ENCODE measurements at regions not wholly inside any gene's neighbourhood (a gene's known extent, or its start where the extent isn't known, plus 50 kb on each side); places are given as distances from the start of the nearest gene placed in this dataset.

- H3K9me3 ChIP-seq (ENCODE audit: control insufficient read depth, insufficient read depth, low read length) = no peaks in the 10 kb centered on the region
- no peaks in the 10 kb centered on the region for H3K79me2 ChIP-seq (ENCODE audit: control insufficient read depth, low read length)
- no peaks in the 10 kb centered on the region for H3K4me1 ChIP-seq (ENCODE audit: control insufficient read depth, low read length)
- no peaks in the 10 kb centered on the region for H4K20me1 ChIP-seq (ENCODE audit: control insufficient read depth, insufficient read depth, low read depth, low read length)
- no peaks in the 10 kb centered on the region for H3F3A ChIP-seq (ENCODE audit: control insufficient read depth, insufficient read depth)
- no peak overlapping the region for H3K4me3 ChIP-seq (ENCODE audit: low read length)
- H3K27me3 ChIP-seq (ENCODE audit: control insufficient read depth, low read length) = no peaks in the 10 kb centered on the region
- no peak overlapping the region for H3K4me2 ChIP-seq (ENCODE audit: low read length)
- H3K9me2 ChIP-seq (replicated peaks; ENCODE audit: control insufficient read depth, low read length) = no peaks in the 10 kb centered on the region
- H3K27ac ChIP-seq (ENCODE audit: low read depth, low read length) = no peak overlapping the region
- no peaks in the 10 kb centered on the region for H3K36me3 ChIP-seq (ENCODE audit: control insufficient read depth, low read length)
- TF ChIP-seq EZH2phosphoT487 (IDR thresholded peaks at IDR 0.05; ENCODE audit: borderline replicate concordance, low read length) = no peak
- TF ChIP-seq CTCF (IDR thresholded peaks at IDR 0.05; ENCODE audit: low read depth, low read length, poor library complexity, severe bottlenecking) = no peak
Measured at GRCh38 chr4:173717581-173717980, 187.6 kb upstream of the HAND2 start.

- no peaks in the 10 kb centered on the region for H3K36me3 ChIP-seq (ENCODE audit: control insufficient read depth, low read length)
- H3K9me2 ChIP-seq (replicated peaks; ENCODE audit: control insufficient read depth, low read length) = no peaks in the 10 kb centered on the region
- no peaks in the 10 kb centered on the region for H3K79me2 ChIP-seq (ENCODE audit: control insufficient read depth, low read length)
- TF ChIP-seq CTCF (IDR thresholded peaks at IDR 0.05; ENCODE audit: low read depth, low read length, poor library complexity, severe bottlenecking) (no peak), EZH2phosphoT487 (IDR thresholded peaks at IDR 0.05; ENCODE audit: borderline replicate concordance, low read length) (no peak)
- no peaks in the 10 kb centered on the region for H3K27me3 ChIP-seq (ENCODE audit: control insufficient read depth, low read length)
- H3K9me3 ChIP-seq (ENCODE audit: control insufficient read depth, insufficient read depth, low read length) = no peaks in the 10 kb centered on the region
- H3K4me3 ChIP-seq (ENCODE audit: low read length) = no peak overlapping the region
- H3F3A ChIP-seq (ENCODE audit: control insufficient read depth, insufficient read depth) = no peaks in the 10 kb centered on the region
- no peaks in the 10 kb centered on the region for H4K20me1 ChIP-seq (ENCODE audit: control insufficient read depth, insufficient read depth, low read depth, low read length)
- no peak overlapping the region for H3K27ac ChIP-seq (ENCODE audit: low read depth, low read length)
- H3K4me1 ChIP-seq (ENCODE audit: control insufficient read depth, low read length) = no peaks in the 10 kb centered on the region
- H3K4me2 ChIP-seq (ENCODE audit: low read length) = no peak overlapping the region
Measured at GRCh38 chr4:173714456-173714855, 184.4 kb upstream of the HAND2 start.

- Histone ChIP-seq H3K4me1 (ENCODE audit: control insufficient read depth, low read length) (no peaks in the 10 kb centered on the region), H4K20me1 (ENCODE audit: control insufficient read depth, insufficient read depth, low read depth, low read length) (no peaks in the 10 kb centered on the region), H3K79me2 (ENCODE audit: control insufficient read depth, low read length) (no peaks in the 10 kb centered on the region), H3F3A (ENCODE audit: control insufficient read depth, insufficient read depth) (no peaks in the 10 kb centered on the region), H3K4me2 (ENCODE audit: low read length) (no peak overlapping the region), H3K9me3 (ENCODE audit: control insufficient read depth, insufficient read depth, low read length) (no peaks in the 10 kb centered on the region), H3K27me3 (ENCODE audit: control insufficient read depth, low read length) (no peaks in the 10 kb centered on the region), H3K4me3 (ENCODE audit: low read length) (no peak overlapping the region), H3K9me2 (replicated peaks; ENCODE audit: control insufficient read depth, low read length) (no peaks in the 10 kb centered on the region), H3K27ac (ENCODE audit: low read depth, low read length) (no peak overlapping the region), H3K36me3 (ENCODE audit: control insufficient read depth, low read length) (no peaks in the 10 kb centered on the region)
- TF ChIP-seq CTCF (IDR thresholded peaks at IDR 0.05; ENCODE audit: low read depth, low read length, poor library complexity, severe bottlenecking) (no peak), EZH2phosphoT487 (IDR thresholded peaks at IDR 0.05; ENCODE audit: borderline replicate concordance, low read length) (no peak)
Measured at GRCh38 chr4:173713026-173713425, 183.0 kb upstream of the HAND2 start.
